ENCODE measurements at regions not wholly inside any gene's neighbourhood (a gene's known extent, or its start where the extent isn't known, plus 50 kb on each side); places are given as distances from the start of the nearest gene placed in this dataset.
"Not testable (repeated sequence)": the region's sequence is repeated elsewhere in the genome, so short reads cannot be mapped to it uniquely, and the experiment has no call there.

DNA sequence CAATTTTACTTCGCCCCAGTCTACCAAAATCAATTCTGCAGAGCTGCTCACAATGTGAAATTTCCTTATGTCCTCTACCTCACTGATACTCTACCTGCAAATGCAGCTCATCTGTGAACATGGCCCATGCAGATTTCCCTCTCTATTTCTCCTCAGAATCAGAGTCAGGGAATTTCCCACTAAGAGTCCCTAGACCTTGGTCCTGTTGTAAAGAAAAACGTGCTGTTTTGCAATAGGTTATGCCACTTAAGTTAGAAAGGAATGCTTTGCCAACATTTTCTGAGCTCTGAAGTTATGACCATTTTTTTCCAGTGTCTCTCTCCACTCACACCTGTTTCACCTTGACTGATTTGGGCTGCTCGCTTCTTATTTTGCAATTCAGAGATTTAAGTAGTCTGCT, 524.0 kb downstream of the TTLL7 start:
- TF ChIP-seq, protein P1, sequence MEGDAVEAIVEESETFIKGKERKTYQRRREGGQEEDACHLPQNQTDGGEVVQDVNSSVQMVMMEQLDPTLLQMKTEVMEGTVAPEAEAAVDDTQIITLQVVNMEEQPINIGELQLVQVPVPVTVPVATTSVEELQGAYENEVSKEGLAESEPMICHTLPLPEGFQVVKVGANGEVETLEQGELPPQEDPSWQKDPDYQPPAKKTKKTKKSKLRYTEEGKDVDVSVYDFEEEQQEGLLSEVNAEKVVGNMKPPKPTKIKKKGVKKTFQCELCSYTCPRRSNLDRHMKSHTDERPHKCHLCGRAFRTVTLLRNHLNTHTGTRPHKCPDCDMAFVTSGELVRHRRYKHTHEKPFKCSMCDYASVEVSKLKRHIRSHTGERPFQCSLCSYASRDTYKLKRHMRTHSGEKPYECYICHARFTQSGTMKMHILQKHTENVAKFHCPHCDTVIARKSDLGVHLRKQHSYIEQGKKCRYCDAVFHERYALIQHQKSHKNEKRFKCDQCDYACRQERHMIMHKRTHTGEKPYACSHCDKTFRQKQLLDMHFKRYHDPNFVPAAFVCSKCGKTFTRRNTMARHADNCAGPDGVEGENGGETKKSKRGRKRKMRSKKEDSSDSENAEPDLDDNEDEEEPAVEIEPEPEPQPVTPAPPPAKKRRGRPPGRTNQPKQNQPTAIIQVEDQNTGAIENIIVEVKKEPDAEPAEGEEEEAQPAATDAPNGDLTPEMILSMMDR (IDR thresholded peaks at IDR 0.05): not testable (repeated sequence)
- not testable (repeated sequence) for TF ChIP-seq POLR2A (IDR thresholded peaks at IDR 0.05)
